HepG2 (cell line): ENCODE measurements at regions not wholly inside any gene's neighbourhood (a gene's known extent, or its start where the extent isn't known, plus 50 kb on each side); places are given as distances from the start of the nearest gene placed in this dataset.

Source experiments
- ATAD3A ChIP-seq: sonication (generic); formaldehyde crosslinking; IDR thresholded peaks from 2 replicates; pipeline ENCODE4 v1.4.0; 2020; ENCODE audit warnings: missing genetic modification reagents
- CCDC6 ChIP-seq: sonication (generic); formaldehyde crosslinking; IDR thresholded peaks from 2 replicates; pipeline ENCODE4 v1.8.1; 2022; ENCODE audit warnings: mild to moderate bottlenecking, missing genetic modification reagents, moderate library complexity
- CREM ChIP-seq, 2 experiments: sonication (generic) in 1 of 2; formaldehyde crosslinking in 1 of 2; IDR thresholded peaks; 2 replicates each; pipeline versions ENCODE4 v1.4.0 to v1.6.1; 2016 to 2020; ENCODE audit warnings: antibody characterized with exemption in 1 of 2, mild to moderate bottlenecking in 1 of 2, missing genetic modification reagents in 1 of 2
- IRF2 ChIP-seq: IDR thresholded peaks from 2 replicates; pipeline ENCODE4 v1.6.1; 2018; ENCODE audit warnings: missing genetic modification reagents, missing compliant biosample characterization
- KAT8 ChIP-seq: IDR thresholded peaks from 2 replicates; pipeline ENCODE4 v1.6.1; 2016; ENCODE audit warnings: missing genetic modification reagents, missing compliant biosample characterization
- ZNF383 ChIP-seq: sonication (generic); formaldehyde crosslinking; IDR thresholded peaks from 2 replicates; pipeline ENCODE4 v1.4.0; 2020; ENCODE audit warnings: missing genetic modification reagents, mild to moderate bottlenecking, borderline replicate concordance
- TF ChIP-seq, protein P1 (sequence below): sonication (generic); formaldehyde crosslinking; IDR thresholded peaks from 2 replicates; pipeline ENCODE4 v1.5.0; 2020; ENCODE audit warnings: mild to moderate bottlenecking, missing genetic modification reagents, moderate library complexity

GRCh38 chr3:163139600-163139999 lies 1643.0 kb downstream of the OTOL1 start:
- no peak for TF ChIP-seq CCDC6 (CRISPR knock-in tag)
- TF ChIP-seq ATAD3A: no peak
- TF ChIP-seq, protein P1, sequence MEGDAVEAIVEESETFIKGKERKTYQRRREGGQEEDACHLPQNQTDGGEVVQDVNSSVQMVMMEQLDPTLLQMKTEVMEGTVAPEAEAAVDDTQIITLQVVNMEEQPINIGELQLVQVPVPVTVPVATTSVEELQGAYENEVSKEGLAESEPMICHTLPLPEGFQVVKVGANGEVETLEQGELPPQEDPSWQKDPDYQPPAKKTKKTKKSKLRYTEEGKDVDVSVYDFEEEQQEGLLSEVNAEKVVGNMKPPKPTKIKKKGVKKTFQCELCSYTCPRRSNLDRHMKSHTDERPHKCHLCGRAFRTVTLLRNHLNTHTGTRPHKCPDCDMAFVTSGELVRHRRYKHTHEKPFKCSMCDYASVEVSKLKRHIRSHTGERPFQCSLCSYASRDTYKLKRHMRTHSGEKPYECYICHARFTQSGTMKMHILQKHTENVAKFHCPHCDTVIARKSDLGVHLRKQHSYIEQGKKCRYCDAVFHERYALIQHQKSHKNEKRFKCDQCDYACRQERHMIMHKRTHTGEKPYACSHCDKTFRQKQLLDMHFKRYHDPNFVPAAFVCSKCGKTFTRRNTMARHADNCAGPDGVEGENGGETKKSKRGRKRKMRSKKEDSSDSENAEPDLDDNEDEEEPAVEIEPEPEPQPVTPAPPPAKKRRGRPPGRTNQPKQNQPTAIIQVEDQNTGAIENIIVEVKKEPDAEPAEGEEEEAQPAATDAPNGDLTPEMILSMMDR (CRISPR knock-in tag): no peak
- no peak for TF ChIP-seq KAT8
- TF ChIP-seq CREM (IDR thresholded peaks at IDR 0.05): no peak
- TF ChIP-seq CREM (CRISPR knock-in tag; IDR thresholded peaks at IDR 0.05): no peak
- TF ChIP-seq ZNF383: no peak
- TF ChIP-seq IRF2 (CRISPR knock-in tag): no peak
